PFSK-1 (cell line): ENCODE measurements at regions not wholly inside any gene's neighbourhood (a gene's known extent, or its start where the extent isn't known, plus 50 kb on each side); places are given as distances from the start of the nearest gene placed in this dataset.

Experiments
- FOXP2 ChIP-seq: optimal IDR thresholded peaks from 2 replicates; pipeline ENCODE3; 2011; ENCODE audit warnings: borderline replicate concordance, control low read depth, inconsistent platforms; ENCODE audit not compliant: insufficient read depth; ENCODE audit errors: extremely low read length, extremely low read depth
- POLR2AphosphoS5 ChIP-seq: IDR thresholded peaks from 2 replicates; pipeline ENCODE4 v1.6.1; 2012; ENCODE audit warnings: low read depth, mild to moderate bottlenecking, control low read depth, low read length, moderate library complexity
- REST ChIP-seq, 2 experiments: IDR thresholded peaks; 2 replicates each; pipeline versions ENCODE4 v1.6.1 to v1.8.0; 2011 to 2012; ENCODE audit warnings: low read depth in 2 of 2, low read length in 2 of 2, control low read depth in 1 of 2, inconsistent platforms in 1 of 2, mild to moderate bottlenecking in 1 of 2, moderate library complexity in 1 of 2; ENCODE audit not compliant: insufficient read depth in 1 of 2
- SIN3A ChIP-seq: IDR thresholded peaks from 2 replicates; pipeline ENCODE4 v1.6.1; 2012; ENCODE audit warnings: mild to moderate bottlenecking, low read length, moderate library complexity, borderline replicate concordance; ENCODE audit not compliant: insufficient read depth
- TAF1 ChIP-seq: IDR thresholded peaks from 2 replicates; pipeline ENCODE4 v1.6.1; 2012; ENCODE audit warnings: low read length, control low read depth, borderline replicate concordance; ENCODE audit not compliant: insufficient read depth

DNA sequence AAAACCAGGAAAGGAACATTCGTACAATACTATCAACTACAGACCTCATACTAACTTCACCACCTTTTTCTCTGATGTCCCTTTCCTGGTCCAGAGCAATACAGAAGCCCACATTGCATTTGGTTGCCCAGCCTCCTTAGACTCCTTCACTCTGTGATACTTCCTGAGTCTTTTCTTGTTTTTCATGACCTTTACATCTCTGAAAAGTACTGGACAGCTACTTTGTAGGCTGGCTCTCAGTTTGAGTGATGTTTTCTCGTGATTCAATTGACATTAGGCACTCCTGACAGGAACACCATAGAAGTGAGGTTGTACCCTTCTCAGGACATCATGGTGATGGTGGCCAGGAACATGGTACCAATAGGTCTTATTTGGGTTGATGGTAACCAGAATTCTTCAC is 185.9 kb upstream of the SLC39A10 start:
- TF ChIP-seq POLR2AphosphoS5 (no peak), REST (IDR thresholded peaks at IDR 0.05; ENCODE audit: insufficient read depth in 1 of 2, low read depth in 2 of 2, low read length in 2 of 2) (peak in 1 of 2 experiments; percentile 41; a peak in 1 of 4 replicates), FOXP2 (no peak), SIN3A (no peak), TAF1 (no peak)
